GM19397 (cell line): ENCODE measurements at regions not wholly inside any gene's neighbourhood (a gene's known extent, or its start where the extent isn't known, plus 50 kb on each side); places are given as distances from the start of the nearest gene placed in this dataset.
"Not testable (repeated sequence)": the region's sequence is repeated elsewhere in the genome, so short reads cannot be mapped to it uniquely, and the experiment has no call there.

Experiments used
- ATAC-seq: cut with Tn5 transposase; IDR thresholded peaks from one replicate; pipeline ENCODE4 v1.9.1; 2021; ENCODE audit warnings: mild to moderate bottlenecking, moderate library complexity; ENCODE audit not compliant: unreplicated experiment

- no peak for ATAC-seq
These were observed 62.3 kb upstream of the PAGE3 start for GRCh38 chrX:55326985-55327384.

GRCh38 chrX:55335296-55335695 is 70.6 kb upstream of the PAGE3 start:
- ATAC-seq: no peak

GRCh38 chrX:55336176-55336575 is 71.5 kb upstream of the PAGE3 start:
- ATAC-seq: no peak

- no peak for ATAC-seq
These were observed 76.2 kb upstream of the PAGE3 start for GRCh38 chrX:55340896-55341433.

GRCh38 chrX:55342533-55343501 is 78.1 kb upstream of the PAGE3 start:
- ATAC-seq: peak; percentile 55

GRCh38 chrX:55356609-55357008 is 91.9 kb upstream of the PAGE3 start:
- no peak for ATAC-seq

- ATAC-seq: no peak
These were observed 92.5 kb upstream of the PAGE3 start for GRCh38 chrX:55357236-55357635.

GRCh38 chrX:55379396-55379795 is 72.5 kb upstream of the MAGEH1 start:
- no peak for ATAC-seq

GRCh38 chrX:55389376-55389775 is 62.6 kb upstream of the MAGEH1 start:
- no peak for ATAC-seq

- ATAC-seq: not testable (repeated sequence)
These were observed 55.1 kb upstream of the MAGEH1 start for GRCh38 chrX:55396836-55397235.
